H7 (cell line): ENCODE measurements at regions not wholly inside any gene's neighbourhood (a gene's known extent, or its start where the extent isn't known, plus 50 kb on each side); places are given as distances from the start of the nearest gene placed in this dataset.
"Not testable (repeated sequence)": the region's sequence is repeated elsewhere in the genome, so short reads cannot be mapped to it uniquely, and the experiment has no call there.

ENCODE experiments used
- DNase-seq: peaks from one replicate; pipeline ENCODE4 v3.0.0; 2012
- H3K27me3 ChIP-seq: 2 replicates; pipeline ENCODE4 v1.6.0; 2011; ENCODE audit warnings: mild to moderate bottlenecking, low read length; ENCODE audit not compliant: control insufficient read depth, insufficient read depth
- H3K36me3 ChIP-seq: replicated peaks from 2 replicates; pipeline ENCODE4 v1.5.1; 2011; ENCODE audit warnings: low read length; ENCODE audit not compliant: control insufficient read depth, insufficient read depth
- H3K4me3 ChIP-seq: 2 replicates; pipeline ENCODE4 v1.5.1; 2011; ENCODE audit warnings: low read depth, mild to moderate bottlenecking, control low read depth, low read length, moderate library complexity; ENCODE audit not compliant: insufficient read depth

DNA sequence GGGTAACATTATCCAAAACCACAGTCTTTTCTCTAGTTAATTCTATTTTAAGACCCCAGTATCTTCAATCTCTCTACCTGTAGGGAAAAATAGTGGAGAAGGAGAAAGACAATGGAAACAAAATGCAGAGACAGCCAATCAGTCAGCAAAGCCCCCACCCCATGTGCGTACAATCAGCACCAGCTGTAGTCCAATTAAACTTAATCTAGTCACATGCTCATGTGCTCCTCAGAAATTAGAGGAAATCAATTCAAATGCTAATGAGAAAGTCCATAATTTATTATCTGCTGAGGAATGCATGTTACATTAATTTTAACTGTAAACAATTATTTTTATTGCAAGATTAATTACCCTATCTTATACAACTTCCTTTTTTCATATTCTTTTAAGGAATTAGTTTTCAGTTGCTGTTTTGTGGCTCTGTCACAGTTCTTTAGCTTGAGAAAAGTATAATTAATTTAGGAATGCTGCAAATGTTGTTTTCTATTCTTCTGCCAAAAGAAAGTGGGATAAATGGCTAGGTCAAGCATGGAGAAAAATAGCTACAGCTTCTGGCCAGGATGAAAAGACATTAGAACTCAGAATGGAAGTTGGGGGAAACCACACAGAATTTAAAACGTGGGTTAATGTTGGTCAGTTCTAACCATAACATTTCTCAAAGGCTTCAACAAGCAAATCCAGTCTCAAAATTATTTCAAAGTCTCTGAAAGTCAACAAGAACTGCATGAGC lies 232.4 kb upstream of the HNRNPA3 start:
- H3K27me3 ChIP-seq = no peaks in the 10 kb centered on the region
- H3K36me3 ChIP-seq = no peaks in the 10 kb centered on the region
- H3K4me3 ChIP-seq = no peak overlapping the region
- no peak for DNase-seq

DNA sequence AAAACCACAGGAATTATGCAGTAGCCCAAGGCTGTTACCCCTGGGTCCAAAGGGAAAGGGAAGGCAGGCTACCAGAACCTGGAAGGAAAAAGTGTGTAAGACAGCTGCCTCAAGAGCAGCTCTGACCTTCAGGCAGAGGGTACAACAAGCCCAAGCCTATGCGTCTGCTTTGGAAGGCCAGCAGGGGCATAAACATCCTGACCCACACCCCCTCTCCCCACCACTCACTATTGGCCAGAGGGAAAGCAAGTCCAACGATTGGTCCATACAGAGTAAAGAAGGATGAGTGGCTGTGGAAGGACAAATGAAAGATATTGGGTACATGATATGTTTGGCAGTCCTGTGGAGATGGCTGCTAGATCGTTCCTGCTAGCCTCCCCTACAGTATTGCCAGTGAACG lies 227.6 kb upstream of the HNRNPA3 start:
- no peak for DNase-seq
- H3K27me3 ChIP-seq = no peaks in the 10 kb centered on the region
- no peaks in the 10 kb centered on the region for H3K36me3 ChIP-seq
- H3K4me3 ChIP-seq = no peak overlapping the region

DNA sequence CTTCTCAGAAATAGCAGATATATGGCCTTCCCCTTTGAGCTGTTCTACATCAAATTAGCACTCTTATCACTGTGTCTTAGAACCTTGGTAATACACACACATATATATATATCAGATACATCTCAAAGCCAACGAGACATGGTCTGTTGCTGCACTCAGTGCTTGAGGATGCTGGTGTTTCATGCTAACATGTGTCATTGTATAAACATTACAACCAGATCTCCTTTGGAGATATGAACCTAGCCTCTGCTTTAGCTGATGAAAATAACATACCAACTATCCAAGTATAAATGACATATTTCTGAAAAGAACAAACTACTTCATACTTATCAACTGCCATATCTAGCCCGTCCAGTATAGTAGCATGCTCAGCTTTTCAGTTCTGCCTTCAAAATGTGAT lies 226.7 kb upstream of the HNRNPA3 start:
- DNase-seq = no peak
- H3K4me3 ChIP-seq = no peak overlapping the region
- no peaks in the 10 kb centered on the region for H3K27me3 ChIP-seq
- no peaks in the 10 kb centered on the region for H3K36me3 ChIP-seq

DNA sequence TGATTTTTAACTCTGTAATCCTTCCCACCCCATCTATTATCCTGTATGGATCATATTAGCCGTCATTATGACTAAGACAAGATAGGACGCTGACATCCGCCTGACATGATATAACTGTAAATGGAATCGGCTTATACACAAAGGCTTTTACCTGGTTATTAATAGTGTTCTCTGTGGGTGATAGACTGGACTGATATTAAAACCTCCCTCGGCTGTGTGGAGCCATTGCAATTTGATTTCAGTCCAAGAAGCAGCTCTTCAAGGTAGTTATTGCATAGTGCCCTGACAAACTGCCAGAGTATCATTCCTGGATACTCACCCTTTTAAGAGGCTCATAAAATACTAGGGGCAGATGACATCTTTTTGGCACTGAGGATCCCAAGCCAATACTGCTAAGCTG lies 226.1 kb upstream of the HNRNPA3 start:
- no peaks in the 10 kb centered on the region for H3K36me3 ChIP-seq
- H3K27me3 ChIP-seq = no peaks in the 10 kb centered on the region
- no peak overlapping the region for H3K4me3 ChIP-seq
- no peak for DNase-seq

DNA sequence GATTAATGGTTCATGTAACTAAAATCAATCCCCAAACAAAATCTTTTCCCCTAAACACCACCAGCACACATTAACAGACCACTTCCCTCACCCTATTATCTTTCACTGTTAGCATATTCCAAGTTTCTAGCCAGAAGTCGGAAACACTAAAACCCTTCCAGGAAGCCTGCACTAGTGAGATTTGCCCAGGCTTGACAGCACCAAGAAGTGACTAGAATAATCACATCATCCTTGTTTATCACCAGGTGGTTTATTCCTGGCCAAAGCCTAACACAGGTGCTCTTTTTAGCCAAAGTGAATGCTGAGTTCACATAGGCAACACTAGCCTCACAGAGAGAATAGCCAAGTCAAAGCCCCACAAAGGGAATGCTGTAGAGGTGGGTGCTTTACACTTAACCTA lies 221.2 kb upstream of the HNRNPA3 start:
- Histone ChIP-seq H3K27me3 (no peaks in the 10 kb centered on the region), H3K4me3 (no peak overlapping the region), H3K36me3 (no peaks in the 10 kb centered on the region)
- no peak for DNase-seq

DNA sequence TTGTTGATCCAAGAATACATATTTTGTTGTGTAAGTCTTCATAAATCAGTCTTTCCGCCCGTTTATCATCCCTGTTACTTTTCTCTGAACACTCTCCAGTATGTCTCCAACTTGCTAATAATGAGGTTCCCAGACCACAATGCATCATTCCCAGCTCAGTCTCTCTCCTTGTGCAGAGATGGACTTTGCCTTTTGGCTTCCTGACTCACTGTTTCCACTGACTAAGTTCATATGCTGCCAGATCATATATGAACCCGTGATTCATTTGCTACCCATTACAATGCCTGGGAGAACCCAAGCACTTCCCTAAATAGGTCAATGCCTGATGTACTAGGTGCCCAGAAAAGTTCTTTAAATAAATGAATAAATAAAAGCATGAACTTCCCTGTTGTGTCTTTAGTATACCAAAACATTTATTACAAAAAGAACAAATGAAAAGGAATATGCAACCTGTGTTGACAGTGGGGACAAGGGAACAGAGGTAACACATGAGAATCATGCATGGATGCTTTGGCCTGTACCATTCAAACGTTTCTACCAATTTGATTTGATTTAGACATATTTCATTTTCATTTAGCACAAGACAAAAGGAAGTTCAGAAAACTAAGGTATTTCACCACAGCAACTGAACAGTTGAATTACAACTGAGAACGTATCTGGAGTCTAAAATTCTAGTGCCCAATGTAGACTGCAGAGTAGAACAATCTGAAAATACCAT lies 215.4 kb upstream of the HNRNPA3 start:
- no peak overlapping the region for H3K4me3 ChIP-seq
- H3K27me3 ChIP-seq = no peaks in the 10 kb centered on the region
- H3K36me3 ChIP-seq = no peaks in the 10 kb centered on the region
- DNase-seq = no peak

DNA sequence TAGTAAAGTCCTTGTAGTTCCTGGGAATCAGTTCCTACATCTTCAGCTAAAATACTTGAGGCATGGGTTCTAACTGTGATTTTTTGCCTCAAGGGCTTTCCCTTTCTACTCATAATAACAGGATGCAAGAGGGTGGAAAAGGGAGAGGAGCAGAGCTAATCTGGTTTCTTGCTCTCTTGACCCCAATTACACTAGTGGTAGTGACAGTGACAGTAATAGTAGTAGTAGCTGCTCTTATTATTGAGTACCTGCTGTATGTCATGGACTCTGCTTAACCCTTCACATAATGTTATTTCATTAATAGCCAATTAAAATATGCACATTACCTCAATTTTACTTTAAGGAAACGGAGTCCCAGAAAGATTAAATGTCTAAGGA lies 214.8 kb upstream of the HNRNPA3 start:
- no peaks in the 10 kb centered on the region for H3K27me3 ChIP-seq
- no peak overlapping the region for H3K4me3 ChIP-seq
- H3K36me3 ChIP-seq = no peaks in the 10 kb centered on the region
- no peak for DNase-seq

DNA sequence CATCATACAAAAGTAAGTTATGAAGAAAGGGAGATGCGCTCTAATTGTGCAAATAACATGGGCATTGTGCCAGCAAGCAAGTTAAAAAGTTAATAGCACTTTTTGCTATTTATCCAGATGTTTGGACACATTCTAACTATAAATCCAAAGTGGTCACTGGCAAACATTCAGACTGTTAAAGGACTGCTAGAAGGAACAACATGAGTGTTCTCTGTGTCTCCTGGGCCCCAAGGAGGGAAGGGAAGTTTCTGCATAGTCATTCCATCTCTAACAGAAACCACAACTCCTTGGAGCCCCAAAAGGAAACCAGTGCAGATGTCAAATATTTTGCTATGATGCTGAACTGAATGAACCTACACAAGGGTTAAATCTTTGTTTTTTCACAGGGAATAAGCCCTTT lies 213.3 kb upstream of the HNRNPA3 start:
- H3K27me3 ChIP-seq = no peaks in the 10 kb centered on the region
- no peak for DNase-seq
- no peak overlapping the region for H3K4me3 ChIP-seq
- H3K36me3 ChIP-seq = no peaks in the 10 kb centered on the region

DNA sequence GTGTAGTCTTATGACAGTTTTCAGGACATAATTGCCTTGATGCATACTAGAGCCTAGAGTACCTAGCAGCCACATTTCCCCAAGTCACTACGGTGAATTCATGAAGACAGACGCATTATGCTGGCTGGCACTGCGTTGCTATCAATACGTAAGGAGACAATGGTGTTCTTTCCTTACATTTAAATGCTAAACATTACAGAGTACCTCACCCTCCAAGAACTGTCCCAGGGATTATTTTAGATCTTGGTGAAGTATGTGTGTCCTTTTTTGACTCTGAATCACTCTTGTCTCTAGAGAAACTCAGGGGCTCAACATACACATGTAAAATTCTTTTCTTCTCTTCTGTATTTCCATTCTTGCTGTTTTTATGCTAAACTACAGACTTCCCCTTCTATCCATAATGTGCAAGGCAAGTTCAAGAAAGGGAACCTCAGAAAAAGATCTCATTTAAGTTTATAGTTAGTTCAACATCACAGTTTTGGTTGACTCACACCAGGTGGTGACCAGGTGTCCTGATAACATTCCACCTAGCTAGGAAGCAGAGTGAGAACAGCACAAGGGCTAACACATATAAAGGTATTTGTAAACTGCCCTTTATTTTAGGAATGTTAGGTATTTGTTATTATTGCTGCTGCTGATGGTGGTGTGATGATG lies 212.4 kb upstream of the HNRNPA3 start:
- Histone ChIP-seq H3K4me3 (no peak overlapping the region), H3K36me3 (no peaks in the 10 kb centered on the region), H3K27me3 (no peaks in the 10 kb centered on the region)
- no peak for DNase-seq

DNA sequence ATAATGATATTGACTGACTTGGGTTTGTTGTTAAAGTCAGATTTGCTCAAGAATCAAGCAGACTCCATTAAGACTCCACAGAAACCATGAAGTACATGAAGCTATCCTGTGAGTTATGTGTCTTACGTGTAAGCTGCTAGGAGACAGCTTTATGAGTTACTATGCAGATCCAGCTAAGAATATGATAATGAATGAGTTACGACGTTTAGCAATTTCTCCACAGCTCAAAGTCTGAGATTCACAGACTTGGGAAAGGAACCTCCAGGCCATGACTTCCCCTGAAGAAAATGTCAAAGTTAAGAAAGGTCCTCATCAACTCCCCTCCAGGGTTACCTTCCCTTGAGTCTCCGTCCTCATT lies 211.9 kb upstream of the HNRNPA3 start:
- no peaks in the 10 kb centered on the region for H3K27me3 ChIP-seq
- H3K4me3 ChIP-seq = no peak overlapping the region
- no peaks in the 10 kb centered on the region for H3K36me3 ChIP-seq
- DNase-seq = no peak

DNA sequence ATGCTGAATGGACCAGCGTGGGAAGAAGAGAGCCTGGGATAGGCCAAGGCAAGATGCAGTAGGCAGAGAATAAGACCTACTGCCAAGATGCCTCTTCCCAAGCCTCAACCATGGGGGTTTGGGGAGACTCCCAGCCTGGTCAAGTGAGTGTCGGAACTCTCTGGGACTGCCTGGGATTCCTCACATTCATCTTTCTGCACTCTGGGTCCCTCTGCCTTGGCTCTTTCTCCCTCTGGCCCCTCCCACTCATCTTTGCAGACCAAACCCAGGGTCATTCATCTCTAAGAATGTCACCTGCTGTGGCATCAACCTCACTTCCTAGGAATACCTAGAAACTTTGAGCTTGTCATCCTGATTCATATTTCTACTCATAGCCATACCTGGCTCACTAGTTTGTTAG lies 211.3 kb upstream of the HNRNPA3 start:
- Histone ChIP-seq H3K4me3 (no peak overlapping the region), H3K27me3 (no peaks in the 10 kb centered on the region), H3K36me3 (no peaks in the 10 kb centered on the region)
- no peak for DNase-seq

DNA sequence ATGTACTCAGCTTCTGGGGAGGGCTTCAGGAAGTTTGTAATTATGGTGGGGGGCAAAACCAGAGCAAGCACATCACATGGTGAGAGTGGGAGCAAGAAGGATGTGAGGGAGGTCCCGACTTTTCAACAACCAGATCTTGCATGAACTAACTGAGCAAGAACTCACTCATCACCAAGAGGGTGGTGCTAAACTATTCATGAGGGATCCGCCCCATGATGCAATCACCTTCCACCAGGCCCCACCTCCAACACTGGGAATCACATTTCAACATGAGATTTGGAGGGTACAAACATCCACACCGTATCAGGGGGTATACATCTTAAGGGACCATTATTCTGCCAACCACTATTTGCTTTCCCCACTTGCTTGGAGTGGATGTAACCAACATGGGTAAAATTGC lies 209.6 kb upstream of the HNRNPA3 start:
- Histone ChIP-seq H3K27me3 (no peaks in the 10 kb centered on the region), H3K36me3 (no peaks in the 10 kb centered on the region), H3K4me3 (no peak overlapping the region)
- no peak for DNase-seq

DNA sequence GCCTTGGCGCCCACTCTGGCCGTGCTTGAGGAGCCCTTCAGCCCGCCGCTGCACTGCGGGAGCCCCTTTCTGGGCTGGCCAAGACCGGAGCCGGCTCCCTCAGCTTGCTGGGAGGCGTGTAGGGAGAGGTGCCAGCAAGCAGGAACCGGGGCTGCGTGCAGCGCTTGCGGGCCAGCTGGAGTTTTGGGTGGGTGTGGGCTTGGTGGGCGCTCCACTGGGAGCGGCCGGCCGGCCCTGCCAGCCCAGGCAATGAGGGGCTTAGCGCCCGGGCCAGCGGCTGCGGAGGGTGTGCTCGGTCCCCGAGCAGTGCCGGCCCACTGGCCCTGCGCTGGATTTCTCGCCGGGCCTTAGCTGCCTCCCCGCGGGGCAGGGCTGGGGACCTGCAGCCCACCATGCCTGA lies 204.9 kb upstream of the HNRNPA3 start:
- DNase-seq, H3K4me3 ChIP-seq, H3K36me3 ChIP-seq, H3K27me3 ChIP-seq: not testable (repeated sequence)

DNA sequence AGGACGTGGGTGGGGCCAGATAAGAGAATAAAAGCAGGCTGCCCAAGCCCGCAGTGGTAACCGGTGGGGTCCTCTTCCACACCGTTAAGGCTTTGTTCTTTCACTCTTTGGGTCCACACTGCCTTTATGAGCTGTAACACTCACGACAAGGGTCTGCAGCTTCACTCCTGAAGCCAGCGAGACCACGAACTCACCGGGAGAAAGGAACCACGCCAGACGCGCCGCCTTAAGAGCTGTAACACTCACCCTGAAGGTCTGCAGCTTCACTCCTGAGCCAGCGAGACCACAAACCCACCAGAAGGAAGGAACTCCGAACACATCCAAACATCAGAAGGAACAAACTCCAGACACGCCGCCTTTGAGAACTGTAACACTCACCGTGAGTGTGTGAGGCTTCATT lies 203.9 kb upstream of the HNRNPA3 start:
- DNase-seq, H3K4me3 ChIP-seq, H3K27me3 ChIP-seq, H3K36me3 ChIP-seq: not testable (repeated sequence)

DNA sequence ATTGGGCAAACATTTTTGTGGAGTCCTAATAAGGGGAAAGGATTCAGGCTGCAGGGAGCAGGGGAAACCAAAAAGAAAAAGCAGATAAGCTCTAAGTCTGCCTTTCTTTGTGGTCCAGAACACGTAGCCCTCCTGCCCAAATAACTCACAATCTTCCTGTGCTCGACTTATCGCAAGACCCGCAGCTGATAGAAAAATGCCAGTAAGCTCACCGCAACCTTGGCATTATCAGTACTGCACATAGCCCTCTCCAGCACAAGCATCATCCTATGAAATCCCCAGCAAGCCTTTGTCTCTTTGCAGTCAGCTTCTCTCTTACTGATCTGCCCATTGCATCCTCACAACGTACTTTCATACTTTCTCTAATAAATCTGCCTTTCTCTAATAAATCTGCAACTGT lies 202.4 kb upstream of the HNRNPA3 start:
- Histone ChIP-seq H3K36me3 (no peaks in the 10 kb centered on the region), H3K27me3 (no peaks in the 10 kb centered on the region), H3K4me3 (no peak overlapping the region)
- DNase-seq = no peak
